ENCODE measurements at regions not wholly inside any gene's neighbourhood (a gene's known extent, or its start where the extent isn't known, plus 50 kb on each side); places are given as distances from the start of the nearest gene placed in this dataset.
A peak's percentile ranks its signal among the peaks of the same experiment; 100 is the strongest.

DNA sequence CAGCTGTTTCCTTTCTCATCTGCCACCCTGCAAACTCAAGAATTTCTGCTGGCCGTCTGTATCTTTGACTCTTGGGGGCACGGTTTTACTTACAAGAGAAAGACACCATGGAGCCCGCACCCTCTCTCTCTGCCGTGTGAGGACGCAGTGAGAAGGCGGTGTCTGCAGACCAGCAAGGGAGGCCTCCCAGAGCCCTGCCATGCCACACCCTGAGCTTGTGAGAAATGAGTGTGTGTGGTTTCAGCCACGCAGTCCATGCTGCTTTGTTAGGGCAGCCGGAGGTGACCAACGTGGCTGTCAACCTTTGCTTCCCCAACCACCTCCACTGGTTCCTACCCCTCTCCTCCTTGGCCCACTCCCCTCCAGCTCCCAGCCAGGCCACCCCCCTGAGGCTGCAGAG is 70.1 kb upstream of the NUP50 start:
- intact Hi-C loops (cut with DNase I), result no loop called here
- no peak overlapping the region for H3K27ac ChIP-seq
- H3K36me3 ChIP-seq, result no peaks in the 10 kb centered on the region
- TF ChIP-seq POLR2A (IDR thresholded peaks at IDR 0.05), result no peak
- TF ChIP-seq EP300 (IDR thresholded peaks at IDR 0.05), result no peak
- TF ChIP-seq, protein P1, sequence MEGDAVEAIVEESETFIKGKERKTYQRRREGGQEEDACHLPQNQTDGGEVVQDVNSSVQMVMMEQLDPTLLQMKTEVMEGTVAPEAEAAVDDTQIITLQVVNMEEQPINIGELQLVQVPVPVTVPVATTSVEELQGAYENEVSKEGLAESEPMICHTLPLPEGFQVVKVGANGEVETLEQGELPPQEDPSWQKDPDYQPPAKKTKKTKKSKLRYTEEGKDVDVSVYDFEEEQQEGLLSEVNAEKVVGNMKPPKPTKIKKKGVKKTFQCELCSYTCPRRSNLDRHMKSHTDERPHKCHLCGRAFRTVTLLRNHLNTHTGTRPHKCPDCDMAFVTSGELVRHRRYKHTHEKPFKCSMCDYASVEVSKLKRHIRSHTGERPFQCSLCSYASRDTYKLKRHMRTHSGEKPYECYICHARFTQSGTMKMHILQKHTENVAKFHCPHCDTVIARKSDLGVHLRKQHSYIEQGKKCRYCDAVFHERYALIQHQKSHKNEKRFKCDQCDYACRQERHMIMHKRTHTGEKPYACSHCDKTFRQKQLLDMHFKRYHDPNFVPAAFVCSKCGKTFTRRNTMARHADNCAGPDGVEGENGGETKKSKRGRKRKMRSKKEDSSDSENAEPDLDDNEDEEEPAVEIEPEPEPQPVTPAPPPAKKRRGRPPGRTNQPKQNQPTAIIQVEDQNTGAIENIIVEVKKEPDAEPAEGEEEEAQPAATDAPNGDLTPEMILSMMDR (IDR thresholded peaks at IDR 0.05), result no peak
- no peak for TF ChIP-seq POLR2AphosphoS5 (IDR thresholded peaks at IDR 0.05)
- H3K4me3 ChIP-seq, result no peak overlapping the region
- no peaks in the 10 kb centered on the region for H3K9me3 ChIP-seq
- H3K27me3 ChIP-seq, result peaks cover 0 to 47% (median 8%) of the 10 kb centered on the region in 3 donors
- DNase-seq, result no peak
- no peaks in the 10 kb centered on the region for H3K4me1 ChIP-seq
- WGBS, 2 donors, result 33 to 62% methylated on average over 9 of the region's 9 CpGs

DNA sequence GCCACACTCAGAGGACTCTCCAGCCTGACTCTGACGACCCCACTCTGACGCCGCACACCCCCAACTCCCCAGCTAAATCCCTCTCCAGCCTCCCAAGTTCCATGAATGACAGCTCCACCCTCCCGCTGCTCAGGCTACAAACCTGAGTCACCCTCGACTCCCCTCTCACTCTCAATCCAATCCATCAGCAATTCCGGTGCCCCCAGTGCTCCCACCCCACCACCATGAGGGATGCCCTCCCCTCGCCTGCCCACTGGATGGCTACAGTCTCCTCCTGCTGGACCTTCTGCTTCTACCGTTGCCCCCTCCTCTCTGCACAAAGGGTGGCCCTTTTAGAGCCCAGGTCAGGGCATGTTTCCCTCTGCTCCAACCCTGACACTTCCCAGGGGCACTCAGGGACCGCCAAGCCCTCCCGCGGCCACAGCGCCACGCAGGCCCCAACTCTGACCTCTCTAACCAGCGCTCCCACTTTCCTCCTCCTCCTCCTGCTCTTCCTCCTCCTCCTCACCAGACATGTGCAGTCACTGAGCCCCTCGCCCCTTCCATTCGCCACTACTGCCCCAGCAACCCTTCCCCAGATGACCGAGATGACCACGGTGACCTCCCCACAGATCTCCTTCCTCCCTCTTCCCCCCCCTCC is 69.5 kb upstream of the NUP50 start:
- intact Hi-C loops (cut with DNase I), result no loop called here

DNA sequence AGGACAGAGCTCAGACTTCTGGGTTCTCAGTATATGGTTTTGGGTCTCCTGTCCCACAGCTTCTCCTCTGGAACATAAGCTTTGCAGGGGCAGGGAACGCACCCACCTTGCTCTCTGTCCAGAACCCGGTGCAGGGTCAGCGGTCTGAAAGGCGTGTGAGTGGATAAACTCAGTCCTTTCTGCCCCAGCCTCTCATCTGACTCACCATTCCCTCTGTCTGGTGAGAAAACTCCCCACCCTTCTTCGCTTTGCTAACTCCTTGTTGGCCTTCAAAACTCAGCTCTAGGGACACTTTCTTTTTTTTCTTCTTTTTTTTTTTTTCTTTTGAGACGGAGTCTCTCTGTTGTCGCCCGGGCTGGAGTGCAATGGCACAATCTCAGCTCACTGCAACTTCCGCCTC is 68.9 kb upstream of the NUP50 start:
- intact Hi-C loops (cut with DNase I), result loop anchor here (5.0 kb wide), 1 partner anchor 273 kb away; no protein-coding TSS in a partner anchor
- no peak for DNase-seq
- Histone ChIP-seq H3K27me3 (peaks cover 0 to 47% (median 8%) of the 10 kb centered on the region in 3 donors), H3K4me3 (no peak overlapping the region), H3K36me3 (no peaks in the 10 kb centered on the region), H3K9me3 (no peaks in the 10 kb centered on the region), H3K4me1 (no peaks in the 10 kb centered on the region), H3K27ac (no peak overlapping the region)
- WGBS, 2 donors, result 72 to 85% methylated on average over 9 of the region's 9 CpGs
- TF ChIP-seq POLR2AphosphoS5 (IDR thresholded peaks at IDR 0.05) (no peak), EP300 (IDR thresholded peaks at IDR 0.05) (no peak), POLR2A (IDR thresholded peaks at IDR 0.05) (no peak)
- TF ChIP-seq, protein P1 (IDR thresholded peaks at IDR 0.05), result no peak

More for the DNA sequence above, 69.5 kb upstream of the NUP50 start:
- Histone ChIP-seq H3K27ac (no peak overlapping the region), H3K27me3 (peaks cover 0 to 47% (median 8%) of the 10 kb centered on the region in 3 donors), H3K4me3 (no peak overlapping the region), H3K4me1 (no peaks in the 10 kb centered on the region), H3K36me3 (no peaks in the 10 kb centered on the region), H3K9me3 (no peaks in the 10 kb centered on the region)
- WGBS, 2 donors, result 80 to 81% methylated on average over 18 of the region's 18 CpGs
- no peak for TF ChIP-seq EP300 (IDR thresholded peaks at IDR 0.05)
- no peak for TF ChIP-seq POLR2A (IDR thresholded peaks at IDR 0.05)
- TF ChIP-seq POLR2AphosphoS5 (IDR thresholded peaks at IDR 0.05), result no peak
- TF ChIP-seq, protein P1 (IDR thresholded peaks at IDR 0.05), result no peak
- DNase-seq, result no peak

DNA sequence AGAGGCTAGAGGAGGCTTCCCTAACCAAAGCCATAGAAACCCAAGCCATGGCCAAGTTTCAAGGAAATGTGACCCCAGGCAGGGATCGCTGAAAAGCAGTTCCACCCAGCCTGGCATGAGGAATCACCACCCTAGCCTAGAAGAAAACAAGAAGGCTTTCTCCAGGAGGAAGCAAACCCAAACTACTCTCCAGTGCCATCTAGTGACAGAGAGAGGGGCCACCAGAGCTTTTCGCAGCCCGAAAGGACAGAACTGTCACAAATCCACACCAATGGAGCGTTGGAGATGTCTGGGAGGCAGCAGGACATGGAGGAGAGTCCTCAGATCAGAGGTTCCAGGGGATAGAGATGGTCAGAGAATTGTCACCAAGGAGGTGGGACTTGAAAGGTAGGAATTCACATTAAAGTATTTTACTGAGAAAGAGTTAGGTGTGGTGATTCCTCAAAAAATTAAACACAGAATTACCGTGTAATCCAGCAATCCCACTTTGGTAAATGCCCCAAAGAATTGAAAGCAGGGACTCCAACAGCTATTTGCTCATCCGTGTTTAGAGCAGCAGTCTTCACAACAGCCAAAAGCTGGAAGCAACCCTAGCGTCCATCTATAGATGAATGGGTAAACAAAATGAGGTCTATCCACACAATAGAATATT is 67.3 kb upstream of the NUP50 start:
- 15 to 27% methylated on average over 7 of the region's 7 CpGs for WGBS, 2 donors
- no peaks in the 10 kb centered on the region for H3K36me3 ChIP-seq
- H3K9me3 ChIP-seq, result no peaks in the 10 kb centered on the region
- no peak overlapping the region for H3K27ac ChIP-seq
- H3K27me3 ChIP-seq, result peaks cover 0 to 53% (median 18%) of the 10 kb centered on the region in 3 donors
- no peak overlapping the region for H3K4me3 ChIP-seq
- no peaks in the 10 kb centered on the region for H3K4me1 ChIP-seq
- intact Hi-C loops (cut with DNase I), result loop anchor here (5.0 kb wide), 1 partner anchor 274 kb away; no protein-coding TSS in a partner anchor
- DNase-seq, result no peak
- TF ChIP-seq POLR2AphosphoS5 (IDR thresholded peaks at IDR 0.05) (no peak), POLR2A (IDR thresholded peaks at IDR 0.05) (no peak)
- TF ChIP-seq, protein P1 (IDR thresholded peaks at IDR 0.05), result peak; percentile 23 to 64 (median 46)

All from sigmoid colon (tissue), 6 donors.